Thymus (tissue), 11 donors: ENCODE measurements at regions not wholly inside any gene's neighbourhood (a gene's known extent, or its start where the extent isn't known, plus 50 kb on each side); places are given as distances from the start of the nearest gene placed in this dataset.

Experiments used
- DNase-seq, 9 donors: peaks; one replicate each; pipeline ENCODE4 v3.0.0-alpha.2; 2013; ENCODE audit warnings: low spot score in 9 of 9, low read depth in 6 of 9, missing footprints in 1 of 9
- H3K27ac ChIP-seq, 2 donors: one replicate each; pipeline ENCODE4 v1.5.1; 2013; ENCODE audit warnings: control low read depth in 1 of 2, low read depth in 1 of 2, low read length in 1 of 2, mild to moderate bottlenecking in 1 of 2, moderate library complexity in 1 of 2
- H3K27me3 ChIP-seq, 2 donors: one replicate each; pipeline ENCODE4 v1.5.1; 2013; ENCODE audit warnings: low read length in 1 of 2; ENCODE audit not compliant: control insufficient read depth in 2 of 2, insufficient read depth in 1 of 2
- H3K36me3 ChIP-seq, 2 donors: one replicate each; pipeline ENCODE4 v1.5.1; 2013; ENCODE audit warnings: low read length in 1 of 2, mild to moderate bottlenecking in 1 of 2, moderate library complexity in 1 of 2; ENCODE audit not compliant: control insufficient read depth in 2 of 2, insufficient read depth in 2 of 2
- H3K4me1 ChIP-seq, 2 donors: one replicate each; pipeline ENCODE4 v1.5.1; 2013; ENCODE audit warnings: low read length in 2 of 2; ENCODE audit not compliant: control insufficient read depth in 2 of 2, insufficient read depth in 2 of 2
- H3K4me3 ChIP-seq, 2 donors: one replicate each; pipeline ENCODE4 v1.5.1; 2013; ENCODE audit warnings: low read length in 2 of 2, control low read depth in 1 of 2, mild to moderate bottlenecking in 1 of 2
- H3K9me3 ChIP-seq, 2 donors: one replicate each; pipeline ENCODE4 v1.5.1; 2013; ENCODE audit warnings: low read length in 1 of 2, mild to moderate bottlenecking in 1 of 2; ENCODE audit not compliant: control insufficient read depth in 2 of 2, insufficient read depth in 1 of 2
- WGBS: extraction: QIAGEN DNeasy Blood & Tissue Kit; methylation state at CpG from one replicate; pipeline ENCODE4 v1.1.7; 2013; 5-methylcytosine and 5-hydroxymethylcytosine counted together
- donor health status: healthy.

DNA sequence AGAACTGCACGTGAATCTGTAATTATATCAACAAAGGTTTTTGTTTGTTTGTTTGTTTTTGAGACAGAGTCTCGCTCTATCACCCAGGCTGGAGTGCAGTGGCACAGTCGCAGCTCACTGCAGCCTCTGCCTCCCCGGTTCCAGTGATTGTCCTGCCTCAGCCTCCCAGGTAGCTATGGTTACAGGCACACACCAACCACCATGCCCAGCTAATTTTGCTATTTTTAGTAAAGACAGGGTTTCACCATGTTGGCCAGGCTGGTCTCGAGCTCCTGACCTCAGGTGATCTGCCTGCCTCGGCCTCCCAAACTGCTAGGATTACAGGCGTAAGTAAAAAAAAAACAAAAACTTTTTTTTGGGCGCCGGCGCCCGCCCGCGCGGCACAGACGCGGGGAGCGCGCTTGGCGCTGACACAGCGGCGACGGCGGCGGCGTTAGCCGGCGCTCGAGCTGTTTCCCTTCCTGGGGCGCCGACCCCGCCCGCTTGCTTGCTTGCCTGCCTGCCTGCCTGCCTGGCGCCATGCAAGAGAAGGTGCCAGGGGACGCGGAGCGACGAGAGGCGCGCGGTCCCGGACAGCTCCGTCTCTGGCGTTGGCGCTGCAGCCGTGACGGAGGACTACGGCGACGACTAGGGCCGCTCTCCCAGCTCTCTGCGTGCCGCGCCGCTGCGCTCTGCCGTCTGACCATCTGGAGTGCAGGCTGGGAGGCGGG, 171.4 kb upstream of the NUPR2 start:
- Histone ChIP-seq H3K27ac (no peak overlapping the region), H3K9me3 (peaks cover 3 to 13% of the 10 kb centered on the region in 2 donors), H3K36me3 (no peaks in the 10 kb centered on the region), H3K4me1 (no peaks in the 10 kb centered on the region), H3K27me3 (no peaks in the 10 kb centered on the region), H3K4me3 (no peak overlapping the region)
- 17% methylated on average over 57 of the region's 57 CpGs for WGBS
- no peak for DNase-seq

DNA sequence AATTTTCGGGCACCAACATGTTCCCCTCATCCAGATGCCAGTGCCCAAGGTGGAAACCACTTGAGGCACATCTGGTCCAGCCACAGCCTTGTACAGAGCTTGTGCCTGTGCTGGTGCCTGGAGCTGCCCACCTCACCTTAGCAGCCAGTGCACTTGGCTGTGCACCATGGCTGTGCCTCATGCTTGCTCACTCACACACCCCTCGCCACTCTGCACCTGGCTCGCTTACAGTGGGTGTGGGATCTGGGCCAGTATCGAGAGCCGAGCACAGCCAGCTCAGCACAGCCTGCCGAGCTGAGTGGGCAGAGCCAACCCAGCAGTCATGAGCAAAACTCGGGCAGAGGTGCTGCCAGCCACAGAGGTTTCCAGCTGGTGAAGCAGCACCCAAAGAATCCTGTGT, 139.9 kb upstream of the NUPR2 start:
- no peak overlapping the region for H3K27ac ChIP-seq
- no peaks in the 10 kb centered on the region for H3K27me3 ChIP-seq
- H3K9me3 ChIP-seq: peaks cover 5 to 22% of the 10 kb centered on the region in 2 donors
- no peak for DNase-seq
- no peaks in the 10 kb centered on the region for H3K4me1 ChIP-seq
- 90% methylated on average over 7 of the region's 7 CpGs for WGBS
- no peak overlapping the region for H3K4me3 ChIP-seq
- no peaks in the 10 kb centered on the region for H3K36me3 ChIP-seq

DNA sequence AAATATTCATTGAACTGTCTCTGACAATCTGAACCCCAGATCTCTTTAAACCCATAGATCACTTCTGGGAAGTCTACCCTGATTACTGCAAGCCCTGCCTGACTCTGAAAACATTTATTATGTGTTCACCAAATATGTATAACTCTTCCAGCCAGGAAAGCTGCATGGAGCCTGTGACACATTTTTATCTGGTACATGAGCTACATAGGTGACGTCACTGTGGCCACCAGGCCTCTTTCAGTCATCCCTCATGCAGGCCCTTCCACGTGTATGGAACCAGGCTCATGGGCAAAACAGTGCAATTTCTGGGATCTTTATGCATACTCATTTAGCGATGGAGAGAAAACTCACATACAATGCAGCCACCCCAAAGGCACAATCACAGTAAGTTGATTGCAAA, 133.9 kb upstream of the NUPR2 start:
- Histone ChIP-seq H3K27ac (no peak overlapping the region), H3K4me3 (no peak overlapping the region), H3K27me3 (no peaks in the 10 kb centered on the region), H3K9me3 (peaks cover 5 to 23% of the 10 kb centered on the region in 2 donors), H3K4me1 (no peaks in the 10 kb centered on the region), H3K36me3 (no peaks in the 10 kb centered on the region)
- 65% methylated on average over 3 of the region's 3 CpGs for WGBS
- no peak for DNase-seq

DNA sequence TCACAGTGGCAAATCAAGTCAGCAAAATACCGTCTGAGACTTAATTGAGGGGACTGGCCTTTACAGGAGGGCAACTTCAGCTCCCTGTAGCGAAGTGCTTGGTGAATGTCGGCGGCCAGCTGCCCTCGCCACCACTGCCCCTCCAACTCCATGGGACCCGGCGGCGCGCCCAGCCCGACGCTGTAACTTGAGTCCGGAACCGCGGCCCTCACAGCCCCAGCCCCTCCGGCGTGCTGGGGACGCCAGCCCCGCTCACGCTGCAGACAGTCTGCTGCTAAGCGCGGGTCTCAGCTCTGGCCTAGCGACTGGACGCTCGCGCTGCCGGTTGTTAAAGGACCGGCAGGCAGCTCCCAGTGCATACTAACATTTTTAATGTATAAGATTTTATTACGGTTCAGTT, 113.4 kb upstream of the NUPR2 start:
- H3K4me3 ChIP-seq: no peak overlapping the region
- H3K36me3 ChIP-seq: no peaks in the 10 kb centered on the region
- H3K27me3 ChIP-seq: no peaks in the 10 kb centered on the region
- no peak overlapping the region for H3K27ac ChIP-seq
- no peaks in the 10 kb centered on the region for H3K4me1 ChIP-seq
- peaks cover 3 to 14% of the 10 kb centered on the region in 2 donors for H3K9me3 ChIP-seq
- no peak for DNase-seq
- WGBS: 36% methylated on average over 28 of the region's 28 CpGs

DNA sequence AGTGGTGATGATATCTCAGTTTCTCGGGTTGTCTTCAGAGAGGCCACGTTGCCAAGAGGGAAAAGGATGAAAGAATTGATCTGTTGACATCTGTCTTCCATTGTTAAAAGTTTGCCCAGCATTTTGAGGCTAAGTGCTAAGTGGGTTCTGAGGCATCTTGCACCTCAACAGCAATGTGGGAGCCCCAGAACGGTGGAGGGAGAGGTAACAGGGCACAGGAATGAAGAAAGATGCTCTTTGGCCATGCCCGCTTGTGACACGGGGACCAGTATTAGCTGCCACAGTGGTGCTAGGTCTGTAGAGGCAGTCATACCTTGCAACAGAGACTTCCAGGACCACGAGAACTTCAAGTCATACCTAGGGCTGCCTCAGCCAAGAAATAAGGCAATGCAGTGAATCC, 106.6 kb upstream of the NUPR2 start:
- no peak overlapping the region for H3K4me3 ChIP-seq
- no peaks in the 10 kb centered on the region for H3K4me1 ChIP-seq
- no peak for DNase-seq
- H3K27me3 ChIP-seq: no peaks in the 10 kb centered on the region
- H3K36me3 ChIP-seq: no peaks in the 10 kb centered on the region
- H3K27ac ChIP-seq: no peak overlapping the region
- WGBS: 78% methylated on average over 6 of the region's 6 CpGs
- peaks cover 2 to 14% of the 10 kb centered on the region in 2 donors for H3K9me3 ChIP-seq

DNA sequence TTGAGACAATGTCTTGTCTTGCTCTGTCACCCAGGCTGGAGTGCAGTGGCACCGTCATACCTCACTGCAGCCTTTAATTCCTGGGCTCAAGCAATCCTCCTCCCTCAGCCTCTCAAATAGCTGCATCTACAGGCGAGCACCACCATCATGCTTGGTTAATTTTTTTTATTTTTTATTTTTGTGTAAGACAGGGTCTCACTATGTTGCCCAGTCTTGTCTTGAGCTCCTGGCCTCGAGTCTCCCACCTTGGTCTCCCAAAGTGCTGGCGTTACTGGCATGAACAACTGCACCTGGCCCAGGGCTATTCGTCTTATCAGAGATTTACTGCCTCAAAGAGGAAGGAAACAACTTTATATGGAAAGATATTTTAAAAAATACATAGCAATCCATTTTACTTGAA, 102.8 kb upstream of the NUPR2 start:
- H3K9me3 ChIP-seq: peaks cover 5 to 24% of the 10 kb centered on the region in 2 donors
- H3K27ac ChIP-seq: no peak overlapping the region
- no peaks in the 10 kb centered on the region for H3K36me3 ChIP-seq
- no peak for DNase-seq
- no peak overlapping the region for H3K4me3 ChIP-seq
- no peaks in the 10 kb centered on the region for H3K27me3 ChIP-seq
- WGBS: 46% methylated on average over 5 of the region's 5 CpGs
- no peaks in the 10 kb centered on the region for H3K4me1 ChIP-seq

DNA sequence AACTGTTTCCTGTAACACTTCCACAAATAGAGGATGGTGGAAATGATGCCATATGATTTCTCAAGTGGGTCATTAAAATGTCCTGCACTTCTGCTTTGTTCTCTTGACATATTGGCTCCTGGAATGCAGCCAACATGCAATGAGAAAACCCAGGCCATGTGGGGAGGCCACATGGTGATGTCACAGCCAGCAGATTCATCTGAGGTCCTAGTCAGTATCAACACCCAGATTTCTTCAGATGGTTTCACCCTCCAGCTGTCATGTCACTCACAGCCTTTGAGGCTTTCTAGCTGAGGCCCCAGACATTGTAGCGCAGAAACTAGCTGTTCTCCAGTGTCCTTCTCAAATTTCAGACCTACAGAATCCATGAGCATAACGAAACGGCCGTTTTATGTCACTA, 102.3 kb upstream of the NUPR2 start:
- peaks cover 5 to 26% of the 10 kb centered on the region in 2 donors for H3K9me3 ChIP-seq
- H3K4me3 ChIP-seq: no peak overlapping the region
- H3K27me3 ChIP-seq: no peaks in the 10 kb centered on the region
- no peaks in the 10 kb centered on the region for H3K4me1 ChIP-seq
- no peak for DNase-seq
- no peak overlapping the region for H3K27ac ChIP-seq
- whole genome bisulfite sequencing: 84% methylated on average over 4 of the region's 4 CpGs
- no peaks in the 10 kb centered on the region for H3K36me3 ChIP-seq

DNA sequence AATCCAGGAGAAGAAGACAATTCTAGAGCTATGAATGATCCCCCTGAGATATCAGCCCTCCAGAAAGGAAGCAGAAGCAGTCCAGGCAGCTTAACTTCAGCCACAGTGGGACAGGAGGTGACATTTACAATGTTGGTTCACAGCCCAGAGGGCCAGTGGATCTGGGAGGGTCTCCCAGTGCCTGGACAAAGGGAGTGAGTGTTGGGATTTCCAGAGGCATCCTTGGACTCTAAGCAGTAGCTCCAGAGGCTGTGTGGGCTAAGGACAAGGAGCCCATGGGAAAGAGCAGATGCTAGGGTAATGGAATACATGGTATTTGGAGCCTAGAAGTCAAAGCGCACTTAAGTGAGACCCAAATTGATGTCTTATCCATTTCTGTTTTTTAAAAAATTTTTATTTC, 97.4 kb upstream of the NUPR2 start:
- H3K4me3 ChIP-seq: no peak overlapping the region
- DNase-seq: no peak
- no peaks in the 10 kb centered on the region for H3K27me3 ChIP-seq
- WGBS: 93% methylated on average over 1 of the region's 1 CpG
- no peak overlapping the region for H3K27ac ChIP-seq
- H3K4me1 ChIP-seq: no peaks in the 10 kb centered on the region
- H3K36me3 ChIP-seq: no peaks in the 10 kb centered on the region
- peaks cover 5 to 36% of the 10 kb centered on the region in 2 donors for H3K9me3 ChIP-seq

DNA sequence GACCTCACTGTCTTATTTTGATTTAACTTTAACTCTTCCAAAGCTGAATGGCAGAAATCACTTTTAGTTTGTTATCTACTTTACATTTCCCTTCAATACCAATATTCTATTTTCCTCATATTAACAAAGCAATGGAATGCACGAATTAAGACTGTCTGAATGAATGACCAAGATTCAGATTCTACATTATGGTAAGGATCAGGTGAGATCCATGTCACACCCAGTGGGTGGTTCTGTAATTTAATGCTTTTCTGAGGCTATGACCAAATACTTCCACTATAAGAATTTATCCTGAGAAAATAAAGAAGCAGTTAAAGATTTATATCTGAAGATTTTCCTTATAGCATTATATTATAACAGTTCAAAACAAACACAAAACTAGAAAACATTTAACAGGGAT, 90.2 kb upstream of the NUPR2 start:
- no peaks in the 10 kb centered on the region for H3K27me3 ChIP-seq
- H3K9me3 ChIP-seq: peaks cover 1 to 10% of the 10 kb centered on the region in 2 donors
- no peak overlapping the region for H3K27ac ChIP-seq
- DNase-seq: peak in 1 of 9 donors; percentile 18
- H3K36me3 ChIP-seq: no peaks in the 10 kb centered on the region
- WGBS: 50% methylated on average over 1 of the region's 1 CpG
- H3K4me1 ChIP-seq: no peaks in the 10 kb centered on the region
- H3K4me3 ChIP-seq: no peak overlapping the region
